Osteocyte (in vitro differentiated cells): ENCODE measurements at regions not wholly inside any gene's neighbourhood (a gene's known extent, or its start where the extent isn't known, plus 50 kb on each side); places are given as distances from the start of the nearest gene placed in this dataset.

ENCODE experiments used
- DNase-seq: peaks from one replicate; pipeline ENCODE4 v3.0.0; 2021; ENCODE audit warnings: mixed read lengths; ENCODE audit not compliant: unreplicated experiment; ENCODE audit errors: extremely low spot score
- H3K27ac Mint-ChIP-seq: one replicate; pipeline ENCODE4 v1.8.0; 2021; ENCODE audit warnings: mild to moderate bottlenecking, mixed read lengths; ENCODE audit not compliant: unreplicated experiment
- H3K27me3 Mint-ChIP-seq: one replicate; pipeline ENCODE4 v1.8.0; 2021; ENCODE audit warnings: mixed read lengths; ENCODE audit not compliant: unreplicated experiment
- H3K36me3 Mint-ChIP-seq: one replicate; pipeline ENCODE4 v1.8.0; 2021; ENCODE audit warnings: mixed read lengths; ENCODE audit not compliant: unreplicated experiment
- H3K4me1 Mint-ChIP-seq: one replicate; pipeline ENCODE4 v1.8.0; 2021; ENCODE audit warnings: mixed read lengths; ENCODE audit not compliant: unreplicated experiment
- H3K4me3 Mint-ChIP-seq: one replicate; pipeline ENCODE4 v1.8.0; 2021; ENCODE audit warnings: mild to moderate bottlenecking, moderate library complexity, mixed read lengths; ENCODE audit not compliant: unreplicated experiment
- H3K9me3 Mint-ChIP-seq: one replicate; pipeline ENCODE4 v1.8.0; 2021; ENCODE audit warnings: mixed read lengths; ENCODE audit not compliant: unreplicated experiment
- TF ChIP-seq, protein P1 (sequence below): fragments of 200-600 bp; sonication (generic); IDR thresholded peaks from 2 replicates; pipeline ENCODE4 v1.5.0; 2021; ENCODE audit warnings: antibody characterized with exemption, mild to moderate bottlenecking, moderate library complexity

DNA sequence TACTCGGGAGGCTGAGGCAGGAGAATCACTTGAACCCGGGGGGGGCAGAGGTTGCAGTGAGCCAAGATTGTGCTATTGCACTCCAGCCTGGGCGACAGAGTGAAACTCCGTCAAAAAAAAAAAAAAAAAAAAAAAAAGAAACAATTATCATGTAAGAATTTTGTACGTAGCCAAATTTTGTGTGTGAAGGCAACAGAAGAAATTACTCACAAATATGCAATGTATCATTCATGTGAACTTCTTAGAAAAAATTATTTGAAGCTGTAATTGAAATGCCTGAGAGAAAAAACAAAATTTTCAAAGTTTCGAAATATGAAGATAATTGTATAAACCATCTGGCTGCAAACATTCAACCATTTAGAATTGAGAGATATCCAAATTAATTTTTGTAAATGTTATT, 204.8 kb upstream of the PARD3B start:
- H3K36me3 Mint-ChIP-seq: no peaks in the 10 kb centered on the region
- no peaks in the 10 kb centered on the region for H3K9me3 Mint-ChIP-seq
- peaks cover 39% of the 10 kb centered on the region for H3K4me1 Mint-ChIP-seq
- H3K27ac Mint-ChIP-seq: peak overlapping the region; percentile 79
- TF ChIP-seq, protein P1, sequence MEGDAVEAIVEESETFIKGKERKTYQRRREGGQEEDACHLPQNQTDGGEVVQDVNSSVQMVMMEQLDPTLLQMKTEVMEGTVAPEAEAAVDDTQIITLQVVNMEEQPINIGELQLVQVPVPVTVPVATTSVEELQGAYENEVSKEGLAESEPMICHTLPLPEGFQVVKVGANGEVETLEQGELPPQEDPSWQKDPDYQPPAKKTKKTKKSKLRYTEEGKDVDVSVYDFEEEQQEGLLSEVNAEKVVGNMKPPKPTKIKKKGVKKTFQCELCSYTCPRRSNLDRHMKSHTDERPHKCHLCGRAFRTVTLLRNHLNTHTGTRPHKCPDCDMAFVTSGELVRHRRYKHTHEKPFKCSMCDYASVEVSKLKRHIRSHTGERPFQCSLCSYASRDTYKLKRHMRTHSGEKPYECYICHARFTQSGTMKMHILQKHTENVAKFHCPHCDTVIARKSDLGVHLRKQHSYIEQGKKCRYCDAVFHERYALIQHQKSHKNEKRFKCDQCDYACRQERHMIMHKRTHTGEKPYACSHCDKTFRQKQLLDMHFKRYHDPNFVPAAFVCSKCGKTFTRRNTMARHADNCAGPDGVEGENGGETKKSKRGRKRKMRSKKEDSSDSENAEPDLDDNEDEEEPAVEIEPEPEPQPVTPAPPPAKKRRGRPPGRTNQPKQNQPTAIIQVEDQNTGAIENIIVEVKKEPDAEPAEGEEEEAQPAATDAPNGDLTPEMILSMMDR: no peak
- H3K27me3 Mint-ChIP-seq: no peaks in the 10 kb centered on the region
- no peak overlapping the region for H3K4me3 Mint-ChIP-seq
- no peak for DNase-seq

DNA sequence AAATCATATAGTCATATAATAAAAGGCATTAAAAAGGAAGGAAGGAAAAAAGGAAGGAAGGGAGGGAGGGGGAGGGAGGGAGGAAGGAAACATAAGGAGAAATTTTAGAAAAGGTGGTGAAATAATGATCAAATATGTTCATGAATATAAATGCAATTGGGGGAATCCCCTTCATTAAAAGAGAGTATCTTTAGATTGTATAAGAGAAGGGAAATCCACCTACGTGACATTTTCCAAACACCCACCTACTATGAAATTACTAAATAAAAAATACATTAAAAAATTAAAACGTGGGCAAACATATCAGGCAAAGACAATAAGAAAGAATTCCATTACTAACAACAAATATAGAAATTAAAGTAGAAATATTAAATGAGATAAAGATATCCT, 203.4 kb upstream of the PARD3B start:
- H3K9me3 Mint-ChIP-seq: no peaks in the 10 kb centered on the region
- H3K4me1 Mint-ChIP-seq: peaks cover 32% of the 10 kb centered on the region
- no peaks in the 10 kb centered on the region for H3K36me3 Mint-ChIP-seq
- DNase-seq: no peak
- no peak overlapping the region for H3K27ac Mint-ChIP-seq
- H3K4me3 Mint-ChIP-seq: no peak overlapping the region
- TF ChIP-seq, protein P1: no peak
- H3K27me3 Mint-ChIP-seq: no peaks in the 10 kb centered on the region

DNA sequence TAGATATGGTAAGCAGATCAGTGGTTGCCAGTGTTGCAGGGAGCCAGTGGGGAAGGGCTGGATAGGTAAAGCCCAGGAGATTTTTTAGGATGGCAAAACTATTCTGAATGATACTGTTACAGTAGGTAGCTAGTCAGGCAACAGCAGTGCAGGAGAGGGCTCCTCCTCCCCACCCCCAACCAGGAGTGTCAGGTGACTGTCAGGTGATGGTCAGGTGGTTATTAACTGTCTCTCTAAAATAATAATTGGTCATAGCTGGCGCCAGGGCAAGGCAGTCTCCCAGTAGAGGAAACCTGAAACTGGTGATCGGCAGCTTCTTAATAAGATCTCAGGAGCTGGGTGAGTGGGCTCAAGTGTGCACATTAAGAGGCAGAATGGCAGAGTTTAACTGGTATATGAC, 201.6 kb upstream of the PARD3B start:
- H3K27ac Mint-ChIP-seq: no peak overlapping the region
- H3K36me3 Mint-ChIP-seq: no peaks in the 10 kb centered on the region
- no peaks in the 10 kb centered on the region for H3K27me3 Mint-ChIP-seq
- H3K4me1 Mint-ChIP-seq: peaks cover 18% of the 10 kb centered on the region
- no peak overlapping the region for H3K4me3 Mint-ChIP-seq
- no peak for DNase-seq
- TF ChIP-seq, protein P1: no peak
- H3K9me3 Mint-ChIP-seq: peaks cover 4% of the 10 kb centered on the region

DNA sequence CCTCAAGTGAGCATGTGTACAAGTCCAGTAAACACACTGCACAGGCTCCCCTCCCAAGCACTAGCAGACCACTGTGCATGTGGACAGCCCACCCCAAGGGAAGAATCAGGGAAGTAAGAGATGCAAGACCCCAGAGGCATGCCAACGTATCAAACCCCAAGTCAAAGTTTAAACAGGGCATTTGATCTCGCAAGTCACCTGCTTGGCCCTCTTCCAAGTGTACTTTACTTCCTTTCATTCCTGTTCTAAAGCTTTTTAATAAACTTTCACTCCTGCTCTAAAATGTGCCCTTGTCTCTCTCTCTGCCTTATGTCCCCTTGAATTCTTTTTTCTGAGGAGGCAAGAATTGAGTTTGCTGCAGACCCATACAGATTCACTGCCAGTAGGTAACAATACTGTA, 201.2 kb upstream of the PARD3B start:
- H3K27ac Mint-ChIP-seq: no peak overlapping the region

DNA sequence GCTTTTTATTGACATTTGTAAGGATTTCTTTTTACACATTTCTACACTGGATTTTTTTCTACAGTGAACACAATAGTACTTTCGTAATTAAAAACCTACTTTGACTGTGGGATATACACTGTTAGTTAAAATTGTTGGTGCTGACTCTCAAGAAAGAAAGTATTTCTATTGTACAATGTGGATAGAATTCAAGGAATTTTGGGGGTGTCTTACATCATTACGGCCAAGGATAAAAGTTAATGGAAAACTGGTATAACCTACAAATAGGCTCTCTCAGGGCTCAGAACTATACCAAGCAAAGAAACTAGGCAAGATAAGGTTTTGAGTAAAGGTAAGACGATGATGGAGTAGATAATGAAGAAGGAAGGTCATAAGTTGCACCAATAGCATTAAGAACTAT, 198.4 kb upstream of the PARD3B start:
- no peaks in the 10 kb centered on the region for H3K36me3 Mint-ChIP-seq
- no peak for DNase-seq
- no peak overlapping the region for H3K27ac Mint-ChIP-seq
- H3K4me3 Mint-ChIP-seq: no peak overlapping the region
- peaks cover 11% of the 10 kb centered on the region for H3K9me3 Mint-ChIP-seq
- TF ChIP-seq, protein P1: no peak
- no peaks in the 10 kb centered on the region for H3K27me3 Mint-ChIP-seq
- H3K4me1 Mint-ChIP-seq: no peaks in the 10 kb centered on the region

More for the DNA sequence above, 201.2 kb upstream of the PARD3B start:
- TF ChIP-seq, protein P1: no peak
- Mint-ChIP-seq H3K9me3 (peaks cover 8% of the 10 kb centered on the region), H3K4me1 (peaks cover 14% of the 10 kb centered on the region), H3K4me3 (no peak overlapping the region), H3K36me3 (no peaks in the 10 kb centered on the region), H3K27me3 (no peaks in the 10 kb centered on the region)
- no peak for DNase-seq
